ENCODE measurements at regions not wholly inside any gene's neighbourhood (a gene's known extent, or its start where the extent isn't known, plus 50 kb on each side); places are given as distances from the start of the nearest gene placed in this dataset.
"Not testable (repeated sequence)": the region's sequence is repeated elsewhere in the genome, so short reads cannot be mapped to it uniquely, and the experiment has no call there.

DNA sequence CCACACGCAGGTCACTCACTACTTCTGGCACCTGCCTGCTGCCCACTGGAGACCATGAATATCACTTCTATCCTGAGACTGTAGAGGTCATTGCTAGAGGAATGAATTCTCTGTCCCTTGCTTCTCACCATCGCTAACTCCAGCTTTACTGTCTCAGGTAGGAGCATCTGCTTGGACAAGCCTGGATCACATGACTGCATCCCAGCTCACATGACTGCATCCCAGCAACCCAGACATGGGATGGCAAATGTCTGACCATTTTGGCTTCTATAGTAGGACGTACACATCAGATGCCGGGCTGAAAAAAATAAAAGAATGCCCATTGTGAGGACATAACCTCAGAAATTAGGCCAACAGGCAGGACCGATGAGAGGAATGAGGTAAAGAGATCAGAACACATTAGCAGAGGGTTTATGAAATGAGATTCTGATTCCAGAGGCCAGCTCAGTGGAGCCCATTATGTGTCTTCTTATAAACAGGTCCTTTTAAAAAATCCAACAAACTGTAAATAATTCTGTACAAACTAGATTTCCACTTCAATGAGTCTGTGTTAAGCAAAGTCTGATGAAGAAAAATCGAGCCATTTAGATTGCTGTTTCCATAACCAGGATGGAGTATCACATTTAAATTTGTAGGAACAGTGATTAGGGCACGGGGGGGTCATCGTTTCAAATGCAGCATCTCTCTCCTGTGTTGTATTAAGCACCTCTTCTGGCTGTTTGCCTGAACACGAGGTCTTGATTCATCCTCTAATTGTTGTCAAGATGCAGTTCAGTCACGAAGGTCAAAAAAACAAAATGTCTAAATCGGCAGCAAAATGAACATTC, 126.7 kb downstream of the MTHFS start:
- no peak overlapping the region for H3K4me3 Mint-ChIP-seq
- no peaks in the 10 kb centered on the region for H3K36me3 Mint-ChIP-seq (ENCODE audit: insufficient read depth)
- no peaks in the 10 kb centered on the region for H3K9me3 Mint-ChIP-seq
- H3K27ac Mint-ChIP-seq (ENCODE audit: low read depth) = no peak overlapping the region
- no peak for ATAC-seq (replicated peaks; ENCODE audit: extremely low read depth, poor library complexity, severe bottlenecking)
- H3K27me3 Mint-ChIP-seq = peaks cover 57% of the 10 kb centered on the region
- no peaks in the 10 kb centered on the region for H3K4me1 Mint-ChIP-seq
- no peak for DNase-seq (ENCODE audit: low spot score in 2 of 2)

DNA sequence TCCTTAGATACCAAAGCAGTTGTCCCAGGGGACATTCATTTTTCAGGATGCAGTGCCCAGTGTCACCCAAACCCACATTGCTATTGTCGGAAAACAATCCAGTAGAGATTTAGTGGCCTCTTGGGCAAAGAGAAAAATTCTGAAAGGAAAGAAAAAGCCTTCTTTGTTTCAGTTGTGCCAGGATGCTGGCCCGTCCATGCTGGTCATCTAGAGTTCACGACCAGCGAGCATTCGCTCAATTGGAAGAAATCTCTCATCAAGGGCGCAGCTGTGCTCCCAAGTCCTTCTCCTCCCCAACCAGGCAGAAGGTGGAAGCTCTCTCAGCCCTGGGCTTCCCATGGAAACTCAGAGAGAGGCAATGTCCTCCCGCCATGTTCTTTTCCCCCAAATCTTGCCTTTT, 123.7 kb downstream of the MTHFS start:
- no peak for DNase-seq (ENCODE audit: low spot score in 2 of 2)
- Mint-ChIP-seq H3K9me3 (no peaks in the 10 kb centered on the region), H3K4me3 (no peak overlapping the region), H3K27me3 (peaks cover 27% of the 10 kb centered on the region), H3K27ac (ENCODE audit: low read depth) (no peak overlapping the region), H3K36me3 (ENCODE audit: insufficient read depth) (peaks cover 2% of the 10 kb centered on the region), H3K4me1 (no peaks in the 10 kb centered on the region)
- ATAC-seq (replicated peaks; ENCODE audit: extremely low read depth, poor library complexity, severe bottlenecking) = no peak

DNA sequence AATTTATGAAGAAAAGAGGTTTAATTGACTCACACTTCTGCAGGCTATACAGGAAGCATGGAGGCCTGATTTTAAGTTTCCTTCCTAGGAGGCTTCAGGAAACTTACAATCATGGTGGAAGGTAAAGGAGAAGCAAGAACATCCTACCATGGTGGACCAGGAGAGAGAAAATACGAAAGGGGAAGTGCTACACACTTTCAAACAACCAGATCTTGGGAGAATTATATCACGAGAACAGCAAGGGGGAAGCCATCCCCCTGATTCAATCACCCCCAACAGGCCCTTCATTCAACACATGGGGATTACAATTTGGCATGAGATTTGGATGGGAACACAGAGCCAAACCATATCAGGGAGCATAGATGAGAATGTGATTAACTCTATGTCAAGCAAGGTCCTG, 121.0 kb downstream of the MTHFS start:
- no peak overlapping the region for H3K4me3 Mint-ChIP-seq
- H3K4me1 Mint-ChIP-seq = no peaks in the 10 kb centered on the region
- H3K27me3 Mint-ChIP-seq = no peaks in the 10 kb centered on the region
- peaks cover 2% of the 10 kb centered on the region for H3K36me3 Mint-ChIP-seq (ENCODE audit: insufficient read depth)
- ATAC-seq (replicated peaks; ENCODE audit: extremely low read depth, poor library complexity, severe bottlenecking) (no peak), DNase-seq (ENCODE audit: low spot score in 2 of 2) (no peak)
- H3K9me3 Mint-ChIP-seq = no peaks in the 10 kb centered on the region
- no peak overlapping the region for H3K27ac Mint-ChIP-seq (ENCODE audit: low read depth)

DNA sequence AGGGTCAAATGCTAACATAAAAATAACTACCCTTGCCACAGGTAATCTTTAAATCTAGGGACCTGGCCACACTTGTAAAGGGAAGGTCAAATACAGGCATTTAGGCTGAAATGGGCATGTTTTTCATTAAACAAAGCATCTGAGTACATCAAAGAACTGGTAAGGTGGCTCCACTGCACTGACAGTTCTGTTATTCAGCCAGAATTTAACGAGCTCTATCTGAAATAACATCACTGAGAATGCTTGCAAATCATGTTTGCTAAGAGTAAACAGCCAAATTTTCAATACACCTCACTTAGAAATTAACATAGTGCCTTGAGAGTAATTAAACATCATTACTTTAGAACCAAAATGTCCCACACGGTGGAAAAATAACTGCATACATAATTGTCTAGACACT, 118.9 kb downstream of the MTHFS start:
- no peak for DNase-seq (ENCODE audit: low spot score in 2 of 2)
- H3K27me3 Mint-ChIP-seq = peaks cover 21% of the 10 kb centered on the region
- peaks cover 11% of the 10 kb centered on the region for H3K9me3 Mint-ChIP-seq
- H3K4me1 Mint-ChIP-seq = no peaks in the 10 kb centered on the region
- ATAC-seq (replicated peaks; ENCODE audit: extremely low read depth, poor library complexity, severe bottlenecking) = no peak
- H3K27ac Mint-ChIP-seq (ENCODE audit: low read depth) = no peak overlapping the region
- peaks cover 2% of the 10 kb centered on the region for H3K36me3 Mint-ChIP-seq (ENCODE audit: insufficient read depth)
- no peak overlapping the region for H3K4me3 Mint-ChIP-seq

DNA sequence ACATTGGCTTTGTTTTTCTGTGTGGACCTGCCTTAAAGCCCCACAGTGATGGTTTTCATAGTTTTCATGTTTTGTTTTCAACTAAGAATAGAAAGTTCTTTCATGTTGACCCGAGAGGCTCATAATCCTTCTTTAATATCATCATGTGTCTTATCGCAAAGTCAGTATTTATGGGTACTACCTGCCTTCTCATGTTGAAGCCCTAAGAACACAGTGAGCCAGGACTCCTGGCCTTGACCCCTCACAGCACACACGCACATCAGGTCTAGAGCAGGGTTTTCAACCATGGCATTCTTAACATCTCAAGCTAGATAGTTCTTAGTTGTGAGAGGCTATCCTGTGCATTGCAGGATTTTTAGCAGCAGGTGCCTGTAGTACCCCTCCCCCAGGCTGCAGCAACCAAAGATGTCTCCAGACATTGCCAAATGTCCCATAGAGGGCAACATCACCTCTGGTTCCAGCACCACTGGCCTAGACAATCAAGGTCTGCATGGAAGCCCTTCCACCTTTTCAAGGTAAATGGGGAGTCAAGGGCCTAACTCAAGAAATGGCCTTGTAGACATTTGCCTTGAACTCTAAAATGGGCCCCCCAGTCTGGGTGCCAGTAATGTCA, 118.3 kb downstream of the MTHFS start:
- no peak overlapping the region for H3K4me3 Mint-ChIP-seq
- no peak for DNase-seq (ENCODE audit: low spot score in 2 of 2)
- no peaks in the 10 kb centered on the region for H3K4me1 Mint-ChIP-seq
- H3K27ac Mint-ChIP-seq (ENCODE audit: low read depth) = no peak overlapping the region
- no peak for ATAC-seq (replicated peaks; ENCODE audit: extremely low read depth, poor library complexity, severe bottlenecking)
- H3K9me3 Mint-ChIP-seq = peaks cover 17% of the 10 kb centered on the region
- peaks cover 2% of the 10 kb centered on the region for H3K36me3 Mint-ChIP-seq (ENCODE audit: insufficient read depth)
- H3K27me3 Mint-ChIP-seq = peaks cover 27% of the 10 kb centered on the region

DNA sequence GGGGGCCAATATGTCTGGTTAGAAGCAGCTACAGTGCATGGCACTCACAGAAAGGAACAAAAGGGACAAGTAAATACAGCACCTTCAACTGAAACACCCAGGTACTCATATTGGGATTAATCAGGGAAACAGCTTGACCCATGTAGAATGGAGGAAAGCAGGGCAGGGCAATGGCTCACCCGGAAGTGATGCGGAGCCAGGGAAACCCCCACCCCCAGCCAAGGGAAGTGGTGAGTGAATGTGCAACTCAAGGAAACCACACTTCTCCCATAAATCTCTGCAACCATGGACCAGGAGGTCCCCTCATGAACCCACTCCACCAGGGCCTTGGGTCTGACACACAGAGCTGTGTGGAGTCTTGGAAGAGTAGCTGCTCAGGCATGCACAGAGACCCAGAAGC, 117.1 kb downstream of the MTHFS start:
- no peaks in the 10 kb centered on the region for H3K4me1 Mint-ChIP-seq
- DNase-seq (ENCODE audit: low spot score in 2 of 2) (no peak), ATAC-seq (replicated peaks; ENCODE audit: extremely low read depth, poor library complexity, severe bottlenecking) (no peak)
- H3K27ac Mint-ChIP-seq (ENCODE audit: low read depth) = no peak overlapping the region
- H3K4me3 Mint-ChIP-seq = no peak overlapping the region
- H3K36me3 Mint-ChIP-seq (ENCODE audit: insufficient read depth) = peaks cover 2% of the 10 kb centered on the region
- H3K27me3 Mint-ChIP-seq = peaks cover 36% of the 10 kb centered on the region
- peaks cover 17% of the 10 kb centered on the region for H3K9me3 Mint-ChIP-seq

DNA sequence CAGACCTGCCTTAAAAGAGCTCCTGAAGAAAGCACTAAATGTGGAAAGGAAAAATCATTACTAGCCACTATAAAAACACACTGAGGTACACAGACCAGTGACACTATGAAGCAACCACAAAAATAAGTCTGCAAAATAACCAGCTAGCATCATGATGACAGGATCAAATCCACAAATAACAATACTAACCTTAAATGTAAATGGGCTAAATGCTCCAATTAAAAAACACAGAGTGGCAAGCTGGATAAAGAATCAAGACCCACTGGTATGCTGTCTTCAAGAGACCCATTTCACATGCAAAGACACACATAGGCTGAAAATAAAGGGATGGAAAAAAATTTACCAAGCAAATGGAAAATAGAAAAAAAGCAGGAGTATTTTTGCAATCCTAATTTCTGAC, 114.5 kb downstream of the MTHFS start:
- ATAC-seq (replicated peaks; ENCODE audit: extremely low read depth, poor library complexity, severe bottlenecking); H3K4me1 Mint-ChIP-seq; H3K27ac Mint-ChIP-seq (ENCODE audit: low read depth); H3K4me3 Mint-ChIP-seq; H3K36me3 Mint-ChIP-seq (ENCODE audit: insufficient read depth); DNase-seq (ENCODE audit: low spot score in 2 of 2): not testable (repeated sequence)
- Mint-ChIP-seq H3K9me3 (peaks cover 17% of the 10 kb centered on the region), H3K27me3 (peaks cover 53% of the 10 kb centered on the region)
